Left kidney (tissue), 1 donor: ENCODE measurements at regions not wholly inside any gene's neighbourhood (a gene's known extent, or its start where the extent isn't known, plus 50 kb on each side); places are given as distances from the start of the nearest gene placed in this dataset.

Experiments used
- DNase-seq: peaks from one replicate; pipeline ENCODE4 v3.0.0-alpha.2; 2013

GRCh38 chr3:64943866-64944265 lies 256.1 kb upstream of the ADAMTS9 start:
- no peak for DNase-seq

GRCh38 chr3:64940596-64941348 lies 253.0 kb upstream of the ADAMTS9 start:
- DNase-seq, result no peak

- DNase-seq, result no peak
Measured at GRCh38 chr3:64939747-64940450, 252.1 kb upstream of the ADAMTS9 start.

- DNase-seq, result no peak
Measured at GRCh38 chr3:64939309-64939708, 251.5 kb upstream of the ADAMTS9 start.

- DNase-seq, result no peak
Measured at GRCh38 chr3:64936556-64936955, 248.8 kb upstream of the ADAMTS9 start.

GRCh38 chr3:64935971-64936370 lies 248.2 kb upstream of the ADAMTS9 start:
- no peak for DNase-seq

- DNase-seq, result no peak
Measured at GRCh38 chr3:64932666-64933342, 245.0 kb upstream of the ADAMTS9 start.

GRCh38 chr3:64932016-64932518 lies 244.3 kb upstream of the ADAMTS9 start:
- DNase-seq, result no peak

- DNase-seq, result no peak
Measured at GRCh38 chr3:64930891-64931290, 243.1 kb upstream of the ADAMTS9 start.

- DNase-seq, result no peak
Measured at GRCh38 chr3:64928683-64929082, 240.9 kb upstream of the ADAMTS9 start.

- no peak for DNase-seq
Measured at GRCh38 chr3:64927689-64928088, 239.9 kb upstream of the ADAMTS9 start.

- no peak for DNase-seq
Measured at GRCh38 chr3:64925575-64925974, 237.8 kb upstream of the ADAMTS9 start.

- DNase-seq, result no peak
Measured at GRCh38 chr3:64924961-64925360, 237.2 kb upstream of the ADAMTS9 start.

GRCh38 chr3:64922213-64922612 lies 234.4 kb upstream of the ADAMTS9 start:
- DNase-seq, result no peak

- DNase-seq, result no peak
Measured at GRCh38 chr3:64921281-64922065, 233.7 kb upstream of the ADAMTS9 start.

GRCh38 chr3:64919934-64920333 lies 232.1 kb upstream of the ADAMTS9 start:
- DNase-seq, result no peak

- DNase-seq, result no peak
Measured at GRCh38 chr3:64918989-64919388, 231.2 kb upstream of the ADAMTS9 start.

GRCh38 chr3:64917914-64918453 lies 230.2 kb upstream of the ADAMTS9 start:
- DNase-seq, result no peak

- no peak for DNase-seq
Measured at GRCh38 chr3:64916937-64917336, 229.1 kb upstream of the ADAMTS9 start.

- DNase-seq, result no peak
Measured at GRCh38 chr3:64916192-64916798, 228.5 kb upstream of the ADAMTS9 start.

GRCh38 chr3:64915778-64916177 lies 228.0 kb upstream of the ADAMTS9 start:
- no peak for DNase-seq
